Gastroesophageal sphincter (tissue), 3 donors: ENCODE measurements at regions not wholly inside any gene's neighbourhood (a gene's known extent, or its start where the extent isn't known, plus 50 kb on each side); places are given as distances from the start of the nearest gene placed in this dataset.
"Not testable (repeated sequence)": the region's sequence is repeated elsewhere in the genome, so short reads cannot be mapped to it uniquely, and the experiment has no call there.

ENCODE experiments used
- POLR2A ChIP-seq, 2 donors: fragments of 450-650 bp; IDR thresholded peaks; one replicate each; pipeline ENCODE4 v1.6.1; 2017; ENCODE audit warnings: antibody characterized with exemption in 2 of 2, mild to moderate bottlenecking in 2 of 2, moderate library complexity in 1 of 2
- TF ChIP-seq, protein P1 (sequence below), 4 experiments: fragments of 200-600 bp in 2 of 4; fragments of 450-650 bp in 2 of 4; sonication (generic) in 1 of 4; IDR thresholded peaks; one replicate each; pipeline ENCODE4 v1.5.1; 2017 to 2019; ENCODE audit warnings: antibody characterized with exemption in 4 of 4, mild to moderate bottlenecking in 2 of 4, moderate library complexity in 2 of 4

DNA sequence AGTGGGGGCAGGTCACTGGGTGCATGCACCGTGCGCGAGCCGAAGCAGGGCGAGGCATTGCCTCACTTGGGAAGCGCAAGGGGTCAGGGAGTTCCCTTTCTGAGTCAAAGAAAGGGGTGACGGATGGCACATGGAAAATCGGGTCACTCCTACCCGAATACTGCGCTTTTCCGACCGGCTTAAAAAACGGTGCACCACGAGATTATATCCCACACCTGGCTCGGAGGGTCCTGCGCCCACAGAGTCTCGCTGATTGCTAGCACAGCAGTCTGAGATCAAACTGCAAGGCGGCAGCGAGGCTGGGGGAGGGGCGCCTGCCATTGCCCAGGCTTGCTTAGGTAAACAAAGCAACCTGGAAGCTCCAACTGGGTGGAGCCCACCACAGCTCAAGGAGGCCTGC is 194.9 kb downstream of the TPBG start:
- TF ChIP-seq, protein P1, sequence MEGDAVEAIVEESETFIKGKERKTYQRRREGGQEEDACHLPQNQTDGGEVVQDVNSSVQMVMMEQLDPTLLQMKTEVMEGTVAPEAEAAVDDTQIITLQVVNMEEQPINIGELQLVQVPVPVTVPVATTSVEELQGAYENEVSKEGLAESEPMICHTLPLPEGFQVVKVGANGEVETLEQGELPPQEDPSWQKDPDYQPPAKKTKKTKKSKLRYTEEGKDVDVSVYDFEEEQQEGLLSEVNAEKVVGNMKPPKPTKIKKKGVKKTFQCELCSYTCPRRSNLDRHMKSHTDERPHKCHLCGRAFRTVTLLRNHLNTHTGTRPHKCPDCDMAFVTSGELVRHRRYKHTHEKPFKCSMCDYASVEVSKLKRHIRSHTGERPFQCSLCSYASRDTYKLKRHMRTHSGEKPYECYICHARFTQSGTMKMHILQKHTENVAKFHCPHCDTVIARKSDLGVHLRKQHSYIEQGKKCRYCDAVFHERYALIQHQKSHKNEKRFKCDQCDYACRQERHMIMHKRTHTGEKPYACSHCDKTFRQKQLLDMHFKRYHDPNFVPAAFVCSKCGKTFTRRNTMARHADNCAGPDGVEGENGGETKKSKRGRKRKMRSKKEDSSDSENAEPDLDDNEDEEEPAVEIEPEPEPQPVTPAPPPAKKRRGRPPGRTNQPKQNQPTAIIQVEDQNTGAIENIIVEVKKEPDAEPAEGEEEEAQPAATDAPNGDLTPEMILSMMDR (IDR thresholded peaks at IDR 0.05), result not testable (repeated sequence)
- TF ChIP-seq POLR2A (IDR thresholded peaks at IDR 0.05), result not testable (repeated sequence)
